GM18505 (cell line): ENCODE measurements at regions not wholly inside any gene's neighbourhood (a gene's known extent, or its start where the extent isn't known, plus 50 kb on each side); places are given as distances from the start of the nearest gene placed in this dataset.
"Not testable (repeated sequence)": the region's sequence is repeated elsewhere in the genome, so short reads cannot be mapped to it uniquely, and the experiment has no call there.

Source experiments
- ATAC-seq: cut with Tn5 transposase; IDR thresholded peaks from one replicate; pipeline ENCODE4 v1.9.1; 2021; ENCODE audit not compliant: unreplicated experiment
- POLR2A ChIP-seq: IDR thresholded peaks from 4 replicates; pipeline ENCODE4 v1.6.1; 2011; ENCODE audit warnings: borderline replicate concordance; ENCODE audit not compliant: insufficient read depth, insufficient read length; ENCODE audit errors: extremely low read depth

GRCh38 chr5:166750376-166750775, 1541.1 kb upstream of the WWC1 start:
- TF ChIP-seq POLR2A, result no peak
- no peak for ATAC-seq

- no peak for ATAC-seq
- TF ChIP-seq POLR2A, result no peak
Measured at GRCh38 chr5:166758151-166758550, 1533.3 kb upstream of the WWC1 start.

- no peak for ATAC-seq
- TF ChIP-seq POLR2A, result no peak
Measured at GRCh38 chr5:166767858-166768257, 1523.6 kb upstream of the WWC1 start.

GRCh38 chr5:166768536-166768935, 1522.9 kb upstream of the WWC1 start:
- TF ChIP-seq POLR2A, result no peak
- ATAC-seq, result no peak

GRCh38 chr5:166772770-166773169, 1518.7 kb upstream of the WWC1 start:
- no peak for TF ChIP-seq POLR2A
- no peak for ATAC-seq

- ATAC-seq, result no peak
- no peak for TF ChIP-seq POLR2A
Measured at GRCh38 chr5:166781737-166782136, 1509.7 kb upstream of the WWC1 start.

- TF ChIP-seq POLR2A, result no peak
- ATAC-seq, result no peak
Measured at GRCh38 chr5:166784545-166785078, 1506.8 kb upstream of the WWC1 start.

GRCh38 chr5:166786178-166786577, 1505.3 kb upstream of the WWC1 start:
- ATAC-seq, result no peak
- TF ChIP-seq POLR2A, result no peak

GRCh38 chr5:166786889-166787288, 1504.6 kb upstream of the WWC1 start:
- TF ChIP-seq POLR2A, result no peak
- no peak for ATAC-seq

GRCh38 chr5:166788050-166788449, 1503.4 kb upstream of the WWC1 start:
- TF ChIP-seq POLR2A, result no peak
- no peak for ATAC-seq

GRCh38 chr5:166795756-166796155, 1495.7 kb upstream of the WWC1 start:
- no peak for ATAC-seq
- TF ChIP-seq POLR2A, result no peak

GRCh38 chr5:166803058-166803457, 1488.4 kb upstream of the WWC1 start:
- no peak for ATAC-seq
- TF ChIP-seq POLR2A, result no peak

GRCh38 chr5:166804223-166804622, 1487.2 kb upstream of the WWC1 start:
- not testable (repeated sequence) for ATAC-seq

GRCh38 chr5:166804693-166805092, 1486.8 kb upstream of the WWC1 start:
- ATAC-seq, result not testable (repeated sequence)

GRCh38 chr5:166810093-166810658, 1481.3 kb upstream of the WWC1 start:
- ATAC-seq, result not testable (repeated sequence)
